K562 (cell line): ENCODE measurements at regions not wholly inside any gene's neighbourhood (a gene's known extent, or its start where the extent isn't known, plus 50 kb on each side); places are given as distances from the start of the nearest gene placed in this dataset.

Experiments
- ATAC-seq: fragments of 200-7000 bp; cut with Tn5 transposase; 3 replicates; pipeline ENCODE4 v1.9.1; 2020; ENCODE audit warnings: moderate library complexity
- BruUV-seq: library from RNA; stranded (reverse); fragments of 400-500 nt; replicated peaks from 2 replicates; lab custom pipeline; 2021; lab: Mats Ljungman, UMichigan
- CTCF ChIA-PET: fragments of 300-600 bp; formaldehyde crosslinking; extraction: SDS; loops from one replicate; lab custom pipeline; 2021; ENCODE audit warnings: low intra/inter-chr PET ratio; lab: Yijun Ruan, JAX
- POLR2A ChIA-PET: fragments of 300-600, 350-650 bp; sonication (Branson Sonifier 250); formaldehyde crosslinking; extraction: SDS; loops from one replicate; lab custom pipeline; 2021; ENCODE audit warnings: antibody characterized with exemption, inconsistent platforms; lab: Yijun Ruan, JAX
- DNase-seq, 4 experiments: peaks; one replicate each; pipeline versions ENCODE4 v3.0.0 to v3.0.0-alpha.2; 2011 to 2018; ENCODE audit warnings: low spot score in 3 of 4, mixed read lengths in 3 of 4; ENCODE audit errors: extremely low read depth in 1 of 4
- FAIRE-seq: peaks from 2 replicates; lab custom pipeline; 2011; peaks lifted over from hg19 to GRCh38; lab: Jason Lieb, UNC
- H2AFZ ChIP-seq: 2 replicates; pipeline ENCODE4 v1.6.0; 2011; ENCODE audit warnings: low read depth, low read length, control low read depth, inconsistent platforms
- H3K27ac ChIP-seq: fragments of 200-600 bp; 3 replicates; pipeline ENCODE4 v1.8.0; 2011; ENCODE audit warnings: low read depth, mild to moderate bottlenecking, control low read depth, inconsistent platforms, low read length, moderate library complexity, mixed read lengths; ENCODE audit errors: extremely low read depth
- H3K27me3 ChIP-seq, 2 experiments: fragments of 300-600 bp in 1 of 2; 2 replicates in 1 of 2; 3 replicates in 1 of 2; pipeline versions ENCODE4 v1.6.0 to v1.8.0; 2011; ENCODE audit warnings: inconsistent platforms in 2 of 2, low read length in 2 of 2, mild to moderate bottlenecking in 1 of 2, mixed read lengths in 1 of 2, moderate library complexity in 1 of 2; ENCODE audit not compliant: control insufficient read depth in 2 of 2, insufficient read depth in 2 of 2
- H3K36me3 ChIP-seq: fragments of 300-600 bp; 3 replicates; pipeline ENCODE4 v1.8.0; 2011; ENCODE audit warnings: mild to moderate bottlenecking, low read length, inconsistent platforms; ENCODE audit not compliant: control insufficient read depth, insufficient read depth
- H3K4me1 ChIP-seq, 2 experiments: fragments of 200-600 bp in 1 of 2; replicated peaks in 1 of 2; 2 replicates in 1 of 2; 3 replicates in 1 of 2; pipeline versions ENCODE4 v1.5.1 to v1.8.0; 2011; ENCODE audit warnings: inconsistent platforms in 2 of 2, low read length in 2 of 2, mild to moderate bottlenecking in 1 of 2, mixed read lengths in 1 of 2, moderate library complexity in 1 of 2; ENCODE audit not compliant: control insufficient read depth in 2 of 2, insufficient read depth in 2 of 2
- H3K4me2 ChIP-seq: 2 replicates; pipeline ENCODE4 v1.6.1; 2011; ENCODE audit warnings: low read length, control low read depth, inconsistent platforms, mixed read lengths; ENCODE audit not compliant: insufficient read depth
- H3K4me3 ChIP-seq: fragments of 200-600 bp; sonication (generic), shearing (Covaris generic); 2 replicates; pipeline ENCODE4 v1.5.1; 2016; ENCODE audit warnings: control low read depth, inconsistent platforms
- H3K79me2 ChIP-seq: fragments of 200-600 bp; 3 replicates; pipeline ENCODE4 v1.8.0; 2011; ENCODE audit warnings: low read length, inconsistent platforms; ENCODE audit not compliant: control insufficient read depth, insufficient read depth
- H3K9ac ChIP-seq, 2 experiments: 2 replicates each; pipeline versions ENCODE4 v1.6.0 to v1.6.1; 2011; ENCODE audit warnings: low read depth in 2 of 2, low read length in 2 of 2, control low read depth in 1 of 2, inconsistent platforms in 1 of 2, mild to moderate bottlenecking in 1 of 2, mixed read lengths in 1 of 2; ENCODE audit not compliant: insufficient read depth in 1 of 2
- H3K9me1 ChIP-seq: one replicate; pipeline ENCODE4 v1.6.0; 2011; ENCODE audit warnings: inconsistent platforms, mild to moderate bottlenecking, low read length, moderate library complexity; ENCODE audit not compliant: control insufficient read depth, insufficient read depth
- H3K9me3 ChIP-seq: replicated peaks from 2 replicates; pipeline ENCODE4 v1.5.1; 2011; ENCODE audit warnings: low read depth, low read length, inconsistent platforms; ENCODE audit not compliant: control insufficient read depth, insufficient read depth
- H4K20me1 ChIP-seq: replicated peaks from 2 replicates; pipeline ENCODE4 v1.6.1; 2011; ENCODE audit warnings: low read length, inconsistent platforms, mixed read lengths; ENCODE audit not compliant: control insufficient read depth, insufficient read depth
- ARNT ChIP-seq, 2 experiments: fragments of 450-650 bp; IDR thresholded peaks; 2 replicates each; pipeline ENCODE4 v1.6.1; 2016; ENCODE audit warnings: mild to moderate bottlenecking in 1 of 2
- SNRNP70 ChIP-seq: fragments of 200-400 bp; formaldehyde crosslinking; optimal IDR thresholded peaks from 2 replicates; pipeline ENCODE3; 2017; ENCODE audit warnings: low read depth, low read length
- whole genome bisulfite sequencing: fragments of 100-300 bp; shearing (Covaris generic); methylation state at CpG from one replicate; pipeline ENCODE4 v1.1.6; 2016; ENCODE audit warnings: low coverage, mixed read lengths; ENCODE audit not compliant: insufficient coverage; ENCODE audit errors: missing lambda C conversion rate; 5-methylcytosine and 5-hydroxymethylcytosine counted together
- in situ Hi-C: fragments of 300-500 bp; cut with MboI; formaldehyde crosslinking; loops from 4 replicates; pipeline ENCODE4 v1.15.0; 2018; ENCODE audit warnings: inconsistent platforms, mixed read lengths
- intact Hi-C: fragments of 100-400 bp; cut with micrococcal nuclease; formaldehyde crosslinking; loops from 2 replicates; pipeline ENCODE4 v1.14.2; 2022
- TF ChIP-seq, protein P1 (sequence below), 2 experiments: fragments of 450-650 bp; IDR thresholded peaks; 2 replicates each; pipeline ENCODE4 v1.6.1; 2016; ENCODE audit warnings: mild to moderate bottlenecking in 2 of 2, borderline replicate concordance in 1 of 2, low read depth in 1 of 2, moderate library complexity in 1 of 2

- Histone ChIP-seq H3K4me2 (no peak overlapping the region), H3K9me3 (no peaks in the 10 kb centered on the region; the same call in 1 of the 2 replicates), H4K20me1 (no peaks in the 10 kb centered on the region), H3K9me1 (no peaks in the 10 kb centered on the region), H3K4me1 (no peaks in the 10 kb centered on the region), H3K36me3 (no peaks in the 10 kb centered on the region), H3K27me3 (no peaks in the 10 kb centered on the region), H3K4me3 (no peak overlapping the region), H3K27ac (no peak overlapping the region), H2AFZ (no peak overlapping the region), H3K9ac (no peak overlapping the region), H3K79me2 (no peaks in the 10 kb centered on the region)
- no TSS peak for BruUV-seq
- FAIRE-seq (no peak), DNase-seq (no peak), ATAC-seq (no peak)
- CTCF ChIA-PET: no interaction called here
- intact Hi-C loops: no loop called here
- WGBS: 0% methylated on average over 5 of the region's 5 CpGs
- POLR2A ChIA-PET: no interaction called here
- TF ChIP-seq ARNT (IDR thresholded peaks at IDR 0.05) (no peak), SNRNP70 (no peak)
- TF ChIP-seq, protein P1, sequence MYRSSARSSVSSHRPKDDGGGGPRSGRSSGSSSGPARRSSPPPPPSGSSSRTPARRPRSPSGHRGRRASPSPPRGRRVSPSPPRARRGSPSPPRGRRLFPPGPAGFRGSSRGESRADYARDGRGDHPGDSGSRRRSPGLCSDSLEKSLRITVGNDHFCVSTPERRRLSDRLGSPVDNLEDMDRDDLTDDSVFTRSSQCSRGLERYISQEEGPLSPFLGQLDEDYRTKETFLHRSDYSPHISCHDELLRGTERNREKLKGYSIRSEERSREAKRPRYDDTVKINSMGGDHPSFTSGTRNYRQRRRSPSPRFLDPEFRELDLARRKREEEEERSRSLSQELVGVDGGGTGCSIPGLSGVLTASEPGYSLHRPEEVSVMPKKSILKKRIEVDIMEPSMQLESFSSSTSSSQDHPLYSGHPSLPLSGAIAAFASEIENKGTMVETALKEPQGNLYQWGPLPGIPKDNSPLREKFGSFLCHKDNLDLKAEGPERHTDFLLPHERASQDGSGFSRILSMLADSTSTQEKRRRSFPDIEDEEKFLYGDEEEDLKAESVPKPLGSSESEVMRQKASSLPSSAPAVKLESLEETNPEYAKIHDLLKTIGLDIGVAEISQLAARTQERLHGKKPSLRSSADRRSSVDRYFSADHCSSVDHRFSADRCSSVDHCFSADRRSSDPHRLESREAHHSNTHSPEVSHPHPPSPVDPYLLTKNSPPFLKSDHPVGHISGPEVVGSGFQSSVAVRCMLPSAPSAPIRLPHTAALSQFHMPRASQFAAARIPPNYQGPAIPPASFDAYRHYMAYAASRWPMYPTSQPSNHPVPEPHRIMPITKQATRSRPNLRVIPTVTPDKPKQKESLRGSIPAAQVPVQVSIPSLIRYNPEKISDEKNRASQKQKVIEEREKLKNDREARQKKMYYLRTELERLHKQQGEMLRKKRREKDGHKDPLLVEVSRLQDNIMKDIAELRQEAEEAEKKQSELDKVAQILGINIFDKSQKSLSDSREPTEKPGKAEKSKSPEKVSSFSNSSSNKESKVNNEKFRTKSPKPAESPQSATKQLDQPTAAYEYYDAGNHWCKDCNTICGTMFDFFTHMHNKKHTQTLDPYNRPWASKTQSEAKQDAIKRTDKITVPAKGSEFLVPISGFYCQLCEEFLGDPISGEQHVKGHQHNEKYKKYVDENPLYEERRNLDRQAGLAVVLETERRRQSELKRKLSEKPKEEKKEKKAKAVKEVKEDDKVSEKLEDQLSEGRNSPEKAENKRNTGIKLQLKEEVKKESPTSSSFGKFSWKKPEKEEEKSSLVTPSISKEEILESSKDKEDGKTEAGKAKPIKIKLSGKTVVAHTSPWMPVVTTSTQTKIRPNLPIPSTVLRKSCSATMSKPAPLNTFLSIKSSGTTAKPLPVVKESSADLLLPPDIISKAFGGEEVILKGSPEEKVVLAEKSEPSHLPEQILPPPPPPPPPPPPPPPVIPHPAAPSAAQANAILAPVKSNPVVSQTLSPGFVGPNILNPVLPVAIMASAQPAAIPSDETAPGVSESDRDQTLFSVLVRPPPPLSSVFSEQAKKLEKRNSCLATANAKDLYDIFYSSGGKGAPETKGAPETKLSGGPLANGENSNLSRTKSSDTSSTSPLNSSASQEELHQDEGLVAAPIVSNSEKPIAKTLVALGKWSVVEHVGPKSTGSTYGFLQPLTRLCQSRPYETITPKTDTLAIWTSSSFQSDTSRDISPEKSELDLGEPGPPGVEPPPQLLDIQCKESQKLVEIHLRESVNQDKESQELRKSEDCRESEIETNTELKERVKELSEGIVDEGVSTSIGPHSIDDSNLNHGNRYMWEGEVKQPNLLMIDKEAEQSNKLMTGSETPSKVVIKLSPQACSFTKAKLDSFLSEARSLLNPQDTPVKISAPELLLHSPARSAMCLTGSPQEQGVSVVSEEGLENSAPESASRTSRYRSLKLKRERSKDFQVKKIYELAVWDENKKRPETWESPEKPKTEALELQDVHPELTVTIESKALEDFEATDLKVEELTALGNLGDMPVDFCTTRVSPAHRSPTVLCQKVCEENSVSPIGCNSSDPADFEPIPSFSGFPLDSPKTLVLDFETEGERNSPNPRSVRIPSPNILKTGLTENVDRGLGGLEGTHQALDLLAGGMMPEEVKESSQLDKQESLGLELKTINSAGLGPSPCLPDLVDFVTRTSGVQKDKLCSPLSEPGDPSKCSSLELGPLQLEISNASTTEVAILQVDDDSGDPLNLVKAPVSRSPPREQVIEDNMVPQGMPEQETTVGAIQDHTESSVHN (IDR thresholded peaks at IDR 0.05; ENCODE audit: borderline replicate concordance in 1 of 2, low read depth in 1 of 2): no peak
- in situ Hi-C loops: no loop called here
Observed at GRCh38 chr1:118340928-118341910, 156.2 kb upstream of the SPAG17 start.
